Adrenal gland (tissue), 9 donors: ENCODE measurements at regions not wholly inside any gene's neighbourhood (a gene's known extent, or its start where the extent isn't known, plus 50 kb on each side); places are given as distances from the start of the nearest gene placed in this dataset.

Experiments
- DNase-seq, 7 donors: peaks; one replicate each; pipeline ENCODE4 v3.0.0-alpha.2; 2019 to 2020
- H3K27ac ChIP-seq, 5 donors: fragments of 200-600 bp; sonication (generic) in 4 of 5; 1 replicate in 3 of 5; 2 replicates in 2 of 5; pipeline versions ENCODE4 v1.5.1 to v1.8.0; 2016 to 2020; ENCODE audit warnings: mild to moderate bottlenecking in 1 of 5
- H3K27me3 ChIP-seq: fragments of 200-600 bp; 2 replicates; pipeline ENCODE4 v1.8.0; 2021
- H3K36me3 ChIP-seq, 2 donors: fragments of 200-600 bp; replicated peaks in 1 of 2; 1 replicate in 1 of 2; 2 replicates in 1 of 2; pipeline versions ENCODE4 v1.5.1 to v1.8.0; 2018 to 2022
- H3K4me1 ChIP-seq, 2 donors: fragments of 200-600 bp; replicated peaks in 1 of 2; 1 replicate in 1 of 2; 2 replicates in 1 of 2; pipeline versions ENCODE4 v1.5.1 to v1.8.0; 2018 to 2021
- H3K4me3 ChIP-seq, 4 donors: fragments of 200-600 bp; sonication (generic) in 3 of 4; one replicate each; pipeline ENCODE4 v1.5.1; 2016 to 2018
- H3K9me3 ChIP-seq, 3 donors: fragments of 200-600 bp; sonication (generic) in 1 of 3; replicated peaks in 1 of 3; 1 replicate in 2 of 3; 2 replicates in 1 of 3; pipeline versions ENCODE4 v1.5.1 to v1.8.0; 2016 to 2021
- CTCF ChIP-seq, 6 experiments: fragments of 450-650 bp in 4 of 6; fragments of 200-600 bp in 2 of 6; sonication (generic) in 1 of 6; IDR thresholded peaks; 1 replicate in 5 of 6; 2 replicates in 1 of 6; pipeline versions ENCODE4 v1.5.1 to v1.8.0; 2016 to 2021; ENCODE audit warnings: antibody characterized with exemption in 6 of 6, mild to moderate bottlenecking in 2 of 6, moderate library complexity in 1 of 6
- POLR2A ChIP-seq, 2 donors: fragments of 450-650 bp; IDR thresholded peaks; one replicate each; pipeline ENCODE4 v1.6.1; 2017; ENCODE audit warnings: antibody characterized with exemption in 2 of 2, mild to moderate bottlenecking in 2 of 2, moderate library complexity in 1 of 2
- WGBS, 4 donors: extraction: QIAGEN DNeasy Blood & Tissue Kit in 2 of 4; methylation state at CpG; one replicate each; pipeline versions ENCODE4 v1.1.5 to v1.1.7; 2013 to 2017; 5-methylcytosine and 5-hydroxymethylcytosine counted together
- intact Hi-C, 2 donors: fragments of 100-400 bp; cut with DNase I; formaldehyde crosslinking; loops; one replicate each; pipeline versions ENCODE4 v1.14.1 to v1.15.0; 2022 to 2023
- donor health status: healthy with polysubstance abuse.
- donor health status: Bipolar disorder and iron deficiency.
- donor health status: DM: yes; HTN: yes; CAD: no.
- donor health status: DM: no; HTN: no; CAD: no.
- donor health status: DM: no; HTN: no; CAD: no.

GRCh38 chr12:58433959-58434358 lies 486.3 kb downstream of the LRIG3 start:
- DNase-seq: no peak
- no peaks in the 10 kb centered on the region for H3K27me3 ChIP-seq
- H3K27ac ChIP-seq: no peak overlapping the region
- no peaks in the 10 kb centered on the region for H3K4me1 ChIP-seq
- intact Hi-C loops: no loop called here
- no peaks in the 10 kb centered on the region for H3K9me3 ChIP-seq
- WGBS, 4 donors: 65 to 91% (median 79%) methylated on average over 1 of the region's 1 CpG
- H3K4me3 ChIP-seq: no peak overlapping the region
- H3K36me3 ChIP-seq: no peaks in the 10 kb centered on the region
- TF ChIP-seq POLR2A (IDR thresholded peaks at IDR 0.05) (no peak), CTCF (IDR thresholded peaks at IDR 0.05) (no peak)

GRCh38 chr12:58434726-58435125 lies 485.6 kb downstream of the LRIG3 start:
- H3K27ac ChIP-seq: no peak overlapping the region
- H3K4me3 ChIP-seq: no peak overlapping the region
- intact Hi-C loops: no loop called here
- H3K27me3 ChIP-seq: no peaks in the 10 kb centered on the region
- H3K9me3 ChIP-seq: no peaks in the 10 kb centered on the region
- no peak for TF ChIP-seq POLR2A (IDR thresholded peaks at IDR 0.05)
- no peak for TF ChIP-seq CTCF (IDR thresholded peaks at IDR 0.05)
- H3K4me1 ChIP-seq: no peaks in the 10 kb centered on the region
- DNase-seq: no peak
- H3K36me3 ChIP-seq: no peaks in the 10 kb centered on the region

GRCh38 chr12:58435647-58436046 lies 484.7 kb downstream of the LRIG3 start:
- intact Hi-C loops: no loop called here
- Histone ChIP-seq H3K27ac (no peak overlapping the region), H3K9me3 (no peaks in the 10 kb centered on the region), H3K4me1 (no peaks in the 10 kb centered on the region), H3K36me3 (no peaks in the 10 kb centered on the region), H3K27me3 (no peaks in the 10 kb centered on the region), H3K4me3 (no peak overlapping the region)
- TF ChIP-seq CTCF (IDR thresholded peaks at IDR 0.05) (no peak), POLR2A (IDR thresholded peaks at IDR 0.05) (no peak)
- no peak for DNase-seq
- WGBS, 4 donors: 89 to 97% (median 95%) methylated on average over 2 of the region's 2 CpGs

- no peak for TF ChIP-seq POLR2A (IDR thresholded peaks at IDR 0.05)
- no peak for TF ChIP-seq CTCF (IDR thresholded peaks at IDR 0.05)
- 73 to 87% (median 81%) methylated on average over 2 of the region's 2 CpGs for WGBS, 4 donors
- no peaks in the 10 kb centered on the region for H3K9me3 ChIP-seq
- no peak for DNase-seq
- H3K27ac ChIP-seq: no peak overlapping the region
- intact Hi-C loops: loop anchor here in 1 of 2 donors (10.0 kb wide), 1 partner anchor 97 kb away; no protein-coding TSS in a partner anchor
- no peak overlapping the region for H3K4me3 ChIP-seq
- H3K36me3 ChIP-seq: no peaks in the 10 kb centered on the region
- H3K27me3 ChIP-seq: no peaks in the 10 kb centered on the region
- no peaks in the 10 kb centered on the region for H3K4me1 ChIP-seq
Measured at GRCh38 chr12:58441483-58441882, 478.8 kb downstream of the LRIG3 start.
